NCI-H2029 treated with DMSO at 0.1 percent for 48 hours (cell line): ENCODE measurements at regions not wholly inside any gene's neighbourhood (a gene's known extent, or its start where the extent isn't known, plus 50 kb on each side); places are given as distances from the start of the nearest gene placed in this dataset.

Experiments
- DNase-seq: peaks from one replicate; lab custom pipeline; 2025; lab: John Stamatoyannopoulos, UW

DNA sequence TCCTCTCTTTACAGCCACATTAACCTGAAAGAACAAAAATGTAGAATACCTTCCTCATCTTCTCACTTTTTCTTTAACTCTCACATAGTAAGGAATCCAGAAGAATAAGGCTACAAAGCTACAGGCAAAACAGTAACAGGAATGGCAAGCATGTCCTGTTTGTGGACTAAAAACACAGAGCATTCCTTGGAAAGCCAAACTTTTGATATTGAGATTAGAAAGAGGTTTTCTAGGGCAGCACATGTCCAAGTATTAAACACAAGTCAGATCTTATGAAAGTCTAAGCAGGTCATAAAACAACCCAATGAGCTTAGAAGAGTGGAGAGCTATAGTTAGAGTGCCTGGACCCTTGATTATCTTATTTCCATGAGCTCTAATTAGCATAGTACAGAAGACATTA, 58.2 kb upstream of the FAM9C start:
- DNase-seq = no peak

GRCh38 chrX:13101441-13102139, 57.2 kb upstream of the FAM9C start:
- no peak for DNase-seq

DNA sequence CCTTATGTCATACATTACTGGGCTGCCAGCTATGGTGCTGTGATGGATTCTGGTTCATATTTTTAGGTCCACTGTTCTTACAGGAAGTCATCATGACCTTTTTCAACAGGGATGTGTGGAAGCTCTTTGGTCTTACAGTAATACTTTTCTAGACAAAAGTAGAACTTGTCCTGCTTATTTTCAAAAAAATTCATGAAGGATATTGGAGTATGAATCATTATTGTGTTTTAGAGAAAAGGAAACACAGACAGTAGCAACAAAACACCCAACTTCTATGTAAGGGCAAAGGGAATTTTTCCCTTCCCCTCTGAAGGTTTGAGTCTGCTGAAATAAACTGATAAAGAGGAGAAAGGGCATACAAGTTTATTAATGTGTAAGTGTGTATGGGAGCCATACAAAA, 54.7 kb upstream of the FAM9C start:
- DNase-seq = no peak

GRCh38 chrX:13096728-13097127, 52.3 kb upstream of the FAM9C start:
- no peak for DNase-seq

DNA sequence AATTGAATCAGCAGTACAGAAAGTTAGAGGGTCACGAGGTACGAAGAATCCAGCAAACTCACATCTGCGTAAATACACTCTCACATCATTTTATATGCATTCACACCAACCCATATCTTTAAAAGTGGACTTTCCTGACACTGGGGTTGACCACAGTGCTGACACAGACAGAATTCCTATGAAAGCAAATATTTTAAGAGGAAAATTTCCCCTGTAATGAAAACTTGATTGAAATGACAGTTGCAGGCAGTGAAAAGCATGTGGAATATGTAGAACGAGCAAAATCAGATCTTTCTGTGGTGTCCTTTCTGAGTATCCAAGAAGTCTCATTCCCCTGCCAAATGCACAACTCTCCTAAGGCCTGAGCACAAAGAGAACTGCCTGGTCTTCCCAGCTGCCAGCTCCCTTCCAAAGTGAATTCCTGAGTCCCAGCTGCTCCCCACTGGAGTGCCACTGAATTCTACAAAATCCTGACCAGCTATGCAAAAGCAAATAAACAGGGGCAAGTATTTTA, 50.5 kb upstream of the FAM9C start:
- DNase-seq = no peak

GRCh38 chrX:13094374-13094773, 50.0 kb upstream of the FAM9C start:
- no peak for DNase-seq
